Fibroblast of peridontal ligament (primary cell): ENCODE measurements at regions not wholly inside any gene's neighbourhood (a gene's known extent, or its start where the extent isn't known, plus 50 kb on each side); places are given as distances from the start of the nearest gene placed in this dataset.

Experiments used
- DNase-seq: peaks from one replicate; pipeline ENCODE4 v3.0.0-alpha.2; 2010; ENCODE audit errors: extremely low read depth

DNA sequence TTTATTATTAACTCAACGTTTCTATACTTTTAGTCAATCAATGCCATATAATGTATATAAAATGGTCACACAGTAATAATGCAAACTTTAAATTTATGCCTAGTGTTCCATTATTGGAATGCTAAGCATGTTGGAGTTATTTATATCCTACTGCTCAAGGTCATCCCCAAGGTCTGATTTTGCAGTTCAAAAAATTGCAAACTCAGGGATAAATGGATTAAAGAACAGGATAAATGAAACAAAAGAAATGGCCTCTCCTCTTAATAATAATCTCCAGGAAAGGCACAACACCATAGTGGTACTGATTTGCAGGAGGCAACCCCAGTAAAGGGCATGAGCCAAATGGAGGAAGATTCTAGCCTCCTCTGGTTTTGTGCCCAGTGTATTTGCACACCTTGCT, 436.4 kb downstream of the EPHA4 start:
- DNase-seq = no peak

DNA sequence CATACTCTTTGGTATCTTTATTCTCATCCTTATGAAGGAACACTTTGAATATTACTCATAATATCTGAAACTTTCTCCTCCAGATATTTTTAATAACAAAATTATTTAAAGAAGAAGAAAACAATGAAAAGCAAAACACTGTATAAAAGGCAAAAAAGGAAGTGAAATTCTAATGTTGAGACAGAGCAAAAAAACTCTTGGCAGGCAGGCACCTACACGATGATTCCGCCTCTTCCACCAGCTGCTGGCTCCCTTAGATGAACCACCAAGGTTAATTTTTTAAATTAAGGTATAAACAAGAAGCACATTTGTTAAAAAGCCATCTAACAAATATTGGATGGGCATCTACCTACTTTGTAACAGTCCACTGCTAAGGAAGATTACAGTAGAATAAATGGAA, 434.7 kb downstream of the EPHA4 start:
- DNase-seq = no peak

DNA sequence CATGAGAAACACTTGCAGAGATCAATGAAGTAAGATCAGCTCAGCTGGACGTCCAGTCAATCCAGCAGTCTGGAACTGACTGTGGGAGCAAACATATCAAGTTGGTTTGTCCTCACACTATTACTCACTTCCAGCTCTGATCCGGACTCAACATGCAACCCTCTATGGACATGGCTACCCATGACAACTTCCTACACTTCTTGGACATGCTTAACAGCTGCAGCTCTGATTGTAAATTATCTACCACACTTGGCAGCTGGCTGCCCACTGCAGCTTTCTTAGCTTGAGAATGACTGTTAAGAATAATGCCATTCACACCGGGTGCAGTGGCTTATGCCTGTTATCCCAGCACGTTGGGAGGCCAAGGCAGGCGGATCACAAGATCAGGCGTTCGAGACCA, 429.8 kb downstream of the EPHA4 start:
- DNase-seq = no peak

DNA sequence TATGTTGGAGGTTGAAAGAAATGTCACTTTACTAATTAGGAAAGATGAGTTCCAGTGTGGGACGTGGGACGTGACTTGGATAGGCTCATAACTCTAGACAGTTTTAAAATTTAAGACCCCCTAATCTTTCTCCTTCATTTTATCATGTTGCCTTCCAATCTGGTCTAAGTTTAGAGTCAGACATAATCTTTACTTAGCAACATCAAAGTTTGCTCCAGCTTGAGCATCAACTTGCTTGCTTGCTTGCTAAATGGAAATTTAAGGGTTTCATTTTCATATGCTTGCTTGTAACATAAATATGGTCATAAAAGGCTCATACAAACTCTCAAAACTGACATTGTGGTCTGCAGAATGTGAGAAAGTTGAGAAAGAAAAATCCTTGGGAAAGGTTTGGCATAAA, 428.9 kb downstream of the EPHA4 start:
- DNase-seq = no peak

DNA sequence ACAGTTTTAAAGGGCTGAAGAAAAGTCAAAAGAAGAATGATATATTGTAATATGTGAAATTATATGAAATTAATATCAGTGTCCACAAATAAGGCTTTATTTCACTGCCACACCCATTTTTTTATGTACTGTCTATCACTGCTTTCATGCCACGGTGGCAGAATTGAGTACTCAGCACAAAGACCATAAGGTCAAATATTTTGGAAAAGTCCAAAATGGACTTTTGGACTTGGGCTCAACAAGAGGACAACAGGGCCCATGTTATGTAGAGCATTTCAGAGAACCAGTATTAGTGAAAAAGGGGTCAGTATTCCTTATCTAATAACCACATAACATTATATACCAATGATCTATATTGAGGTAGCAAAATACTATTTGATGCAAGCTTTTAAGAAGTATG, 427.2 kb downstream of the EPHA4 start:
- DNase-seq = no peak

DNA sequence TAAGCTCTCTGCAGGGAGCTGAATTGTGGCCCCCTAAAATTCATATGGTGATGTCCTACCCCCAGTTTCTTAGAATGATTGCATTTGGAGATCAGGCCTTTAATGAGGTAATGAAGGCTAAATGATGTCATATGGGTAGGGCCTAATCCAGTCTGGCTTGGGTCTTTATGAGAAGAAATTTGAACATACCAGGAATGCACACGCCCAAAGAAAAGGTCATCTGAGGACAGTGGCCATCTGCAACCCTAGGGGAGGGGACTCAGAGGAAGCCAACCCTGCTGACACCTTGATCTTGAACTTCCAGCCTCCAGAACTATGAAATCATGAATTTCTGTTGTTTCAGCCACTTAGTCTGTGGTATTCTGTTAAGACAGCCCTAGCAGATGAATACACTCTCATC, 426.7 kb downstream of the EPHA4 start:
- DNase-seq = no peak

DNA sequence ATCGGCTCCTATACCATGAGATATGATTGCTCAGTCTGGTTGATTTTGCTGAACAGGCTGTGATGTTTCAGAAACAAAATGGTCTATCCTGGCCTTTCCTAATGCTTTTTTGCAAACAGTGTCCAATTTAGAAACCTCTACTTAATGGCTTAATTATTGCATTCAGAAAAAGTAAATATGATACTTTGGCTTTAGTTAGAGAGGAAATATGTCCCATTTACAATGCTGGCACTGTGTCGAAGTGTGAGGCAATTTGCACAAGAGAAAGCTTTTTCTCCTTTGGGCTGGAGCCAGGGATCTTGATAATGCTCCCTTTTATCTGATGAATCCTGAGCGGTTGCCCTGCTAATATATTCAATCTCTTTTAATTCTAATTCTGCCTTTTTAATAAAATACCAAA, 418.9 kb downstream of the EPHA4 start:
- no peak for DNase-seq

DNA sequence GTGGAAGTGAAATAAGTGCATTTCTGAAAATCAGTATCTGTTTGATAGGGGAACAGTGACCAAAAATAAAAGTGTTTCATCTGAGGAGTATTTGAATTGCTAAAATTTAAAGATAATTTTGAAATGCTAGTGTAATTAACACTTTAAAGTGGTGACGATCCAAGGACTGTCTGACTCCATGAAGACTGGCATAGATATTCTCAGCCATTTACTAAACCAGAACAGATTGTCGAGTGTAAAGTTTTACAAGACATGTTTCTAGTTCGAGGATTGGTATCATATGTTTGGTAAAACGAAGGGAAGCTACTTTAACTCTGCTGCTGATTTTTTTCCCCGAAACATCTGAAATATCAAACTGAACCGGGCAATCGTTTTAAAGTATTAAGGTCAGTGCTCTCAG, 417.9 kb downstream of the EPHA4 start:
- DNase-seq = no peak

DNA sequence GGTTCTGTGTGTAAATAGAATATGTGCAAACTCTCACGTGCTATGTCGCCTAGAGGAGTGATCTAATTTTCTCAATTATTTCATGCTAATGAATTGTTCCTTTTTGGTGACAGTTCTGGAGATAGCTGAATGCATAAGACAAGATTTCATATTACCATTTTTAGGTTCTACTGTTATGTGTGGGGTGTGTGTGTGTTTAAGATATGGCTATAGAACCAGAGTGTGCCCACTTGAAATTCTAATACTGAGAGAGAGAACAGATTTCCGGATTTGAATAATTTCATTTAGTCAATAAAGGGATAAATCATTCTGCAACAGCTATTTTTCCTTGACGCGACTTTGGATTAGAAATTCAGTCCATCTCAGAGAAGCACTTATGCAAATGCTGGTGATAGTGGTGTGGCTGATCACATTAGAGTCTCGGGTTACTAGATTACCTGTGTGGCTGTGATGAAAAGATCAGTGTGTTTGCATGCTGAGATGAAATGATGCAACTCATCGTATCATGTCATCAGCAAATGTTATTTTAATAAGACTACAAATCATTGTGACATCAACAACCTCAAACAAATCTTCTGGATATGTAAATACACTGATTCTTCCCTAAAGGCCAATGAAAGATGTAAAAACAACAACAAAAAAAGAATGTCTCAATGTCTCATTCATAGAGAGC, 415.9 kb downstream of the EPHA4 start:
- no peak for DNase-seq

DNA sequence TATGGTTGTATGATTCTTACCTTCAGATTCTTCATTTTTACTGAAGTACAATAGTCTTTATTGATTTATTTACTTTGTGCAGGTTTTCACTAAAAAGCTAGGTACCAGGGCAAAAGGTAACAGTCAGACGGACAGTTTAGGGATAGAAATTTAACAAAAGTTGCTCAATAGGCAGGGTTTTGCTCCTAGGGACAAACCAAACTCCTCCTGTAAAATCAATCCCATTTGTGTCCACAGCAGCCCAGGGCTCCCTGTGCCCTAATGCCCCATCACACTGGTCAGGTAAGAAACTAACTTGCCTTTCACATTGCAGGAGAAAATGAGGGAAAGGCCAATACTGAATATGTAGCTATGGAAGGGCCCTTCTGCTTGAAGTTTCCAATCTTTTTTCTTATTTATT, 410.9 kb downstream of the EPHA4 start:
- no peak for DNase-seq

DNA sequence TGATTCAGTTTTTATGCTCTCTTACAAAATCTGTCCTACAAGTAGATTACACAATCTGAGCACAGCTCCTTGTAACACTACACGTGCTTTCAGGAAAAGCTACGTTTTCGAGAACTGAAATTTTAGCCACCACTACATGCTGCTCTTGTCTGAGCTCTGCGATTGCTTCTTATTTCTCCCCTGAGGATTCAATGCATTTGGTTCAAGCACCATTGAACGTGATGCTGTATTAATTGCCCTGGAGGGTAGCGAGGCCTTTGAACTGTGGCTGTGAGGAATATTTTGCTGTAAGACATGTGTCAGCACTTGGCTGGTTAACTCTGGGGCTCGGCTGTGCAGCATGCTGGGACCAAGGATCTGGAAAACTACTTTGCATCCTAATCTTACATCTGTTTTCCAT, 405.8 kb downstream of the EPHA4 start:
- DNase-seq = no peak

DNA sequence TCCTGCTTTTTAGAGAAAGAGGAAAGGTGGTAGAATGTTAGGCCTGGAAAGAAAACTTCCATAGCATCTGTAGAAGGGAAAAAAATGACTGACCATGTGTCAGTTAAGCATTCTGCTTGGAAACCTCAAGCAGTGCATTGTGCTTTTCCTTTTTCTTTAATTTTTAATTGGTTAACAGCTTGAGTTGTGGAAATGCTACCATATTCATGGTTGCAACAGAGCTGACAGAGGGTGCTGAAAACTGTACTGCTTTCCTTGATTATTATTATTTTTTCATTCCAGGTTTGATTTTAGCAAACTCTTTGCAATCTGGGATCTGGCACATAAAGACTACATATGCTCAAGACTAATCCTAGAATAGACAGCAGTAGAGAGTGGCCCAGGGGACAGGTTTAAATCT, 404.5 kb downstream of the EPHA4 start:
- DNase-seq = no peak

DNA sequence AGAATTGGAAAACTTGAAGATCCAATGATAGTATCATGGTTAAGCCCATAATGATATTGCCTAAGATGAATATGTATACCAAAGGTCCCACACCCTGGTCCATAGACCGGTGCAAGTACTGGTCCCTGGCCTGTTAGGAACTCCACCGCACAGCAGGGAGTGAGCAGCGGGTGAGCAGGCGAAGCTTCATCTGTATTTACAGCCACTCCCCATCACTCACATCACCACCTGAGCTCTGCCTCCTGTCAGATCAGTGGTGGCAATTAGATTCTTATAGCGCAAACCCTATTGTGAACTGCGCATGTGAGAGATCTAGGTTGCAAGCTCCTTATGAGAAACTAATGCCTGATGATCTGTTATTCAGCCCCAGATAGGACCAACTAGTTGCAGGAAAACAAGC, 402.4 kb downstream of the EPHA4 start:
- no peak for DNase-seq

DNA sequence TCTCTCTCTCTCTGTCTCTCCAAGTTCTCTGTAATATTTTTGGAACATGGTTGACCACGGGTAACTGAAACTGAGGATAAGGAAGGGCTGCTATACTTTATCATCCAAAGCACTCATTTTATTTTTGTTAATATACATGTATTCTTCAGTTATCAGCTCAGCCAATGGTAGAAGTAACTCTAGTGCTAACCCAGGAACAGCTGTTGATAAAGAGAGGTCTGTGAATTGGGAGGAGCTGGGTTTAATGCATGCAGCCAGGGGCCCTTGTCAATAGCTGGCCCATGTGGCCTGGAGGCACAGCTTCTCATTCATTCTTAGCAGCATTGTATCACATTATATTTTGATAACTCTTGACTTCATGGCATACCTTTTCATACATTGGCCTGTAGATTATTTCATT, 401.6 kb downstream of the EPHA4 start:
- no peak for DNase-seq

DNA sequence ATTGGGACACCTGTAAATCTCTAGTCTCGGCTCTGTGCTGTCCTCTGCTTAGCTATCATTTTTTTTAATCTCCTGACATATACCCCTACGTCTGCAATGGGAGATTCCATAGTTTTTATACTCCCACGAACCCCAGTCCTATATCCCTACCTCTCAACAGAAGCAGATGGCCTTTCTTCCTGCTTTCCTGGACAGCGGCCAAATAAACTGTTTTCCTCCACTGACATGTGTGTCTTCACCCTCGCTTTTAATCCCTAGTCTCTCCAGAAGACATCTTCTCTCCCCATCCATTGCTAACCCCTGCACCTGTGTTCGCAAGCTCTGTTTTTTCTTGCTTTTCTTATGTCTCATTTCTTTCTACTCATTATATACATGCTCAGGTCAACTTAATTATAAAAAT, 395.4 kb downstream of the EPHA4 start:
- DNase-seq = no peak

DNA sequence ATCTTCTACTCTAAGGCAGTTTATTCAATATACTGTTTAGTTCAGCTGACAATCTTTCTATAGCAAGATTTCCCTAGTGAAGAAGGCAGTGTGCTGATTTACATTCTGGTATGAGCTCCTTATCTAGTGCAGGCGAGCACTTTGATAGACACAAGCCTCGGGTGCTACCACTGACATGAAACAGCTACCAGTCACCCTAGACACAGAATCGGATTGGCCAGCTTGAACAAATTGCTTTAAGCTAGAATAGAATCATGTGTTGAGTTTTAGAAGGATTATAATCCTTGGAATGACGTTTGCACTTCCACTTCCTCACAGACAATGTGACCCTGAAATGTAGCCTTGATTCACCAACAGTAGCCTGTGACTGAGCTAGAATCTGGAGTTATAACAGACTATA, 394.0 kb downstream of the EPHA4 start:
- no peak for DNase-seq

DNA sequence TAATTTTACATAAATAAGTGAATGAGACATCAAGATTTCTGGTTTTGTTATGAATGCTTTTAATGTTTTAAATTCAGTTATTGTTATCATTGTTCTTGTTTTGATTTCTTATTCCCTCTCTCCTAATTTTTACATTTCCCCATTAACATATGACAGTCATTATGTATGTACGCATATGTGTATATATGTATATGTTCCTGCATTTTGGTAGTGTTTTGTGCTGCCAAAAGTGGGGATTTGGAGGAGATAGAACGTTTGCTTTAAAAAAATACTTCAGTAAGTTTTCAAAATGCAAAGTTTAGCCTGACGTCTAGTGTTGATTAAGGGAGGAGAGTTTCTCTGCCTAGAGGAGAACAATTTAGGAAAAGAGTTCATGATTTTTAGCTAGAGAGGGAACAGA, 385.2 kb downstream of the EPHA4 start:
- no peak for DNase-seq

DNA sequence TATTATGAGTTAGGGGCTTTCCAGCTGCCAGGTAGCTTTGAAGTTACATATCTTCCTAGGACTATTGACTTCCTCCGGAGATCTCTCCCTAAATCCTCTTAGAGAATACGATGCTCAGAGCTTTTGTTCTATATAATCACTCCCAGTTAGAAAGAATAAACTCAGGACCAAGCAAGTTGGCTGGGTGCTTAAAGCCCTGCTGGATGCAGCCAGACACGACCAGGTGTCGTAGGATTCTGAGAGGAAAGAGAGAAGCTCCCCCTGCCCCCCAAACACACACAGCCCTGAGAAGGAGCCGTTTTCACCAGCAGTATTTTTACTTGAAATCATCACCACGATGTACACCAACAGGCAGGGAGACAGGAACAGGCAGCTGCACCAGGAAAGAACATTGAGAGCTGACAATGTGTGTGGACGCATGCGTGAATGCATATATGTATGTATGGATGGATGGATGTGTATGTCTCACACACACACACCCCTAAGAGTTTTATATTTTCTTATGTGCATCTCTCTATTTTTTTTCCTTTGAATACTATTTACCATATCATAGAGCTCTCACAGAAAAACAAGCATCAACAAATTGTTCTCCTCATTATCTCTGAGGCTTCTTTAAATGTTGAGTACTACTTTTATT, 382.6 kb downstream of the EPHA4 start:
- DNase-seq = no peak

DNA sequence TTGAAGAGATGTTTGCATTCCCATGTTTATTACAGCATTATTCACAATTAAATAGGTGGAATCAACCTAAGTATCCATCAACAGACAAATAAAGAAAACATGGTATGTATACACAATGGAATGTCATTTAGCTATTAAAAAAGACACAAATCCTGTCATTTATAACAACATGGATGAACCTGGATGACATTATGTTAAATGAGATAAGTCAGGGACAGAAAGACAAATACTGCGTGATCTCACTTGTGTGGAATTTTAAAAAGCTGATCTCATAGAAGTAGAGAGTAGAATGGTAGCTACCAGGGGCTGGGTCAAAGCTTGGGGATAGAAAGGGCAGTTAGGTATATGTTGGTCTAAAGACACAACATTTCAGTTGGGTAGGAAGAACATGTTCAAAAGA, 376.3 kb downstream of the EPHA4 start:
- DNase-seq = no peak

DNA sequence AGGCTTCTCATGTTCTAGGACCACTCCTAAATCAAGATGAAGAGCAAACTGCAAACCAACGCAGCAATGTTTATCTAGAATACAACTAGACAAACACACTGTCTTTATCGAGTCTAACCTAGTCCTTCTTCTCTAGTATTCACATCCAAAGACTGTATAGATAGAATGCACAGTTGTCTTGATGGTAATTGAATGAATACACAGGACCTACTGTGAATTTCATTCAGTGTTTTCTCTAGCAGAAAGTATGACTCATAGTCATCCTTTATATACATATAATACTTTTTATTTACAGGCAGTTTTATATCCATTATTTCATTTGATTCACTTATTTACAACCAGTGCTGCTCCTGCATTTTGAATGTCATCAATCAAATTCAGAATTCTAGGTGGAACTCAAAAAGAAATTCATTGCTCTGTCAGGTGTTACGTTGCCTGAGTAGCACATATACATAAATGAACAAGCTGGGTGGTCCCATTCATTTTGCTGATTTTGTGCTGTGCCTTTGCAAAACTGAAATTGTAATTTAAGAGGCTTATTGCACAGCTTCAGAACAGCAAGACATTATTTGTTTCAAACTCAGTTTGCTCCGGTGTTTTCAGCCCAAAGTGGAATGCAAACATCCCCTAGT, 374.8 kb downstream of the EPHA4 start:
- DNase-seq = no peak

DNA sequence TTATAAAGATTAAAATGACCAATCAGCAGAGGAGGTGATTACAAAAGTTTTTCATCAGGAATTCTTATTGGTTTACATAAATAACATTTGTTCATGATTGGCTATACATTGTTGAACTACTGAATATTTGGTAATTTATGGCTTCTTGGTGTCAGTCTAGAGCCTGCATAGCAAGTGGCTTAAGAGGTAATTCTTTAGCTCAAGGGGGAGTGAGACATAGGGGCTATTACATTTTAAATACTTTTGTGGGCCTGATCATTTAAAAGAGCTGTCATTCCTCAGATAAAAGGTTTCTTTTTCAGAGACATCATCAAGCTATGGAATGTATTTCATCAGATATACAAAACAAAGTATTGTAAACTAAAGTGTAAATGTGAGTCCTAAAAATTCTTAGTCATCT, 373.8 kb downstream of the EPHA4 start:
- no peak for DNase-seq

DNA sequence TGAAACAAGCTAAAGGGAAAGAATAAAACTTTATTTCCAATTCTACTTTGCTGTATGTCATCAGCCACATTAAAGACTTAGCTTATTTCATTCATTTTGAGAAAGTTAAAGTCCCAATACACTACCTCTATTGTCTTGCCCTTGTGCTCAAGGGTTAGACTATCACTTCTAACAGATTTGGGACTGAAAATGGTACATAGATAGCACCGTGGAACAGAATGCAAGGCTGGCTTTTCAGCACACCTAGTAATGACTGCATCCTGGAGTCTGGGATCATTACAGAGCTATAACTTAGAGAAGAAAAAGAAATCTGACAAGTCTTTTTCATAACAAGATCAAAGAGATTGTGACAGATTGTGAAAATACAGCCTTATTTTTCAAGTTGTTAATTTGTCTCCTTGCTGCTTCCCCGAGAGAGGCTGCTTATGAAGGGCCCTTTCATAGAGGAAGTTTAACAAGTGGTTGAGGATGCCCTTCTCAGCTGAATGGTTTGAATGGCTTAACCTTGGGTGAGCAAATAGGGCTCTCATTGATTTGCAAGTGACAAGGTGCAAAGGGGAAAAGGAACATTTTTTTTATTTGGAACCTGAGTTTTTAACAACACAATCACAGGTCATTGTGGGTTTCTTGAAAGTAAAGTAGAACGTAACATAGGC, 371.8 kb downstream of the EPHA4 start:
- DNase-seq = no peak

DNA sequence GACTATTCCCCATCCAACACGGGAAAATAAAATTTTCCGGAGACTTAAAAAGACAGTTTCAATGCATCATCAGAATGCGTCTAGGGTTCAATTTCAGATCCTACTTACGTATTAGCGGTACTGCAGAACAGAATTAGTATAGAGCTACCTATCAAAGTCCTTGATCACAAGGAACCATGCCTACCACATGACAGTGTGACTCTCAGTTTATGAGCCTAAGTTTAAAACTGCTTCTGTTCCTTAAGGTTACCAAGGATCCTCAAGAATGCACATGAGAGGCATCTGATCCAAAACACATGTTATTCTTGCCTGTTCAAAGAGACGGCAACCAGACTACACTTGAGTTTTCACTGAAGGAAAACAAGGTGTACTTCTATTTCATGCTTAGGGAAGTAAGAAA, 369.7 kb downstream of the EPHA4 start:
- DNase-seq = no peak
